ENCODE measurements at regions not wholly inside any gene's neighbourhood (a gene's known extent, or its start where the extent isn't known, plus 50 kb on each side); places are given as distances from the start of the nearest gene placed in this dataset.

DNA sequence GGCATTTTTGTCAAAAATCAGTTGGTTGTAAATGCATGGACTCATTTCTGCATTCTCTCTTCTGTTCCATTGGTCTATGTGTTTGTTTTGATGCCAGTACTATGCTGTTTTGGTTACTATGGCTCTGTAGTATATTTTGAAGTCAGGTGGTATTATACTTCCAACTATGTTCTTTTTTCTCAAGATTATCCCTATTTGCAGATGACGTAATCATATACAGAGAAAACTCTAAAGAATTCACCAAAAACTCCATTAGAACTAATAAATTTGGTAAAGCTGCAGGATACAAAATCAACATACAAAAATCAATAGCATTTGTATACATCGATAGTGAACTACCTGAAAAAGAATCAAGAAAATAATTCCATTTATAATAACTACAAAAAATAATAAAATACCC is 253.1 kb upstream of the NEGR1 start:
- intact Hi-C loops (cut with micrococcal nuclease): no loop called here
- no peak for DNase-seq (ENCODE audit: low spot score)
- Mint-ChIP-seq H3K27ac (no peak overlapping the region), H3K27me3 (ENCODE audit: insufficient read depth) (no peaks in the 10 kb centered on the region), H3K36me3 (ENCODE audit: low read depth) (no peaks in the 10 kb centered on the region), H3K4me1 (ENCODE audit: low read depth) (no peaks in the 10 kb centered on the region), H3K9me3 (no peaks in the 10 kb centered on the region), H3K4me3 (no peak overlapping the region)

DNA sequence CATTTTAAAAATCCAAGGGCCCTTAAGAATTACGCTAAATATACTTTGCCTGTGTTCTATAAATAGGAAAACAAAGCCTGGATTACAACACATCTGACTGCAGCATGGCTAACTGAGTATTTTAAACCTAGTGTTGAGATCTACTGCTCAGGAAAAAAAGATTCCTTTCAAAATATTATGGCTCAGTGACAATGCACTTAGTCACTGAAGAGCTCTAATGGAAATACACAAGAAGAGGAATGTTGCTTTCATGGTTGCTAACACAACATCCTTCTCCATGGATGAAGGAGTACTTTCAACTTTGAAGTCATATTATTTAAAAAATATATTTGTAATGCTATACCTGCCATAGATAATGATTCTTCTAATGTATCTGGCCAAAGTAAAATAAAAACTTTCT is 248.3 kb upstream of the NEGR1 start:
- no peaks in the 10 kb centered on the region for H3K9me3 Mint-ChIP-seq
- H3K27me3 Mint-ChIP-seq (ENCODE audit: insufficient read depth): no peaks in the 10 kb centered on the region
- H3K27ac Mint-ChIP-seq: no peak overlapping the region
- no peak overlapping the region for H3K4me3 Mint-ChIP-seq
- intact Hi-C loops (cut with micrococcal nuclease): no loop called here
- no peak for DNase-seq (ENCODE audit: low spot score)
- H3K36me3 Mint-ChIP-seq (ENCODE audit: low read depth): no peaks in the 10 kb centered on the region
- H3K4me1 Mint-ChIP-seq (ENCODE audit: low read depth): no peaks in the 10 kb centered on the region

DNA sequence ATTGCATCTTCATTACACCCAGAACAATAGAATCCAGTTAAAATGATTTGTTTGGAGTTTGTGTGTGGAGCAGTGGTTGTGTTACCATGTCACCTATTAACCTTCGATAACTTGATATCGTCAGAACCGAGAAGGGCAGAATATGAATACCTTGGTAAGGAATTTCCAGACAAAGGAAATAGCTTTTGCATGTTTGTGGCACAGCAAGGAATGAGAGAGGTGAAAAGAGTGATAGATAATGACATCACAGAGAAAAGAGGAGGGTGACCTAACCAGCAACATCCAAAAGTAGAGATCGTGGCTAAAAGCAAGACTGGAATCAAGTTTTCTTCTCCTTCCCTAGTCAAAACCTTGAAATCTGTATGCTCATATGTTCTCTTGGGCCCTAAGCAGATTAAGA is 244.6 kb upstream of the NEGR1 start:
- H3K36me3 Mint-ChIP-seq (ENCODE audit: low read depth): no peaks in the 10 kb centered on the region
- no peak overlapping the region for H3K27ac Mint-ChIP-seq
- H3K4me3 Mint-ChIP-seq: no peak overlapping the region
- H3K4me1 Mint-ChIP-seq (ENCODE audit: low read depth): no peaks in the 10 kb centered on the region
- no peak for DNase-seq (ENCODE audit: low spot score)
- no peaks in the 10 kb centered on the region for H3K9me3 Mint-ChIP-seq
- H3K27me3 Mint-ChIP-seq (ENCODE audit: insufficient read depth): no peaks in the 10 kb centered on the region
- intact Hi-C loops (cut with micrococcal nuclease): no loop called here

DNA sequence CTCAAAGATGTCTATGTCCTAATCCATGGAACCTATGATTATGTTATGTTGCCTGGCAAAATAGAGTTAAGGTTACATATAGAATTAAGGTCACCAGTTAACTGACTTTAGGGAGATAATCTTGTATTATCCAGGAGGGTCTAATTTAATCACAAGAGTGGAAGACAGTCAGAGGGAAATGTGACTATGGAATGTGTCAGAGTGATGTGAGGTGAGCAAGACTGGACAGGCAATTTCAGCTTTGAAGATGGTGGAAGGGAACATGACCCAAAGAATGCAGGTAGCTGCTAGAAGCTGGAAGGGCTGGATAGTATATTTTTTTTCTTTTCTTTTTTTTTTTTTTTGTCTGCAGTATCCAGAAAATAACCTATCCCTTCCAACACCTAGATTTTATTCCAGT is 241.7 kb upstream of the NEGR1 start:
- Mint-ChIP-seq H3K4me3 (no peak overlapping the region), H3K36me3 (ENCODE audit: low read depth) (no peaks in the 10 kb centered on the region), H3K4me1 (ENCODE audit: low read depth) (no peaks in the 10 kb centered on the region), H3K27ac (no peak overlapping the region), H3K9me3 (no peaks in the 10 kb centered on the region), H3K27me3 (ENCODE audit: insufficient read depth) (no peaks in the 10 kb centered on the region)
- no peak for DNase-seq (ENCODE audit: low spot score)
- intact Hi-C loops (cut with micrococcal nuclease): no loop called here

DNA sequence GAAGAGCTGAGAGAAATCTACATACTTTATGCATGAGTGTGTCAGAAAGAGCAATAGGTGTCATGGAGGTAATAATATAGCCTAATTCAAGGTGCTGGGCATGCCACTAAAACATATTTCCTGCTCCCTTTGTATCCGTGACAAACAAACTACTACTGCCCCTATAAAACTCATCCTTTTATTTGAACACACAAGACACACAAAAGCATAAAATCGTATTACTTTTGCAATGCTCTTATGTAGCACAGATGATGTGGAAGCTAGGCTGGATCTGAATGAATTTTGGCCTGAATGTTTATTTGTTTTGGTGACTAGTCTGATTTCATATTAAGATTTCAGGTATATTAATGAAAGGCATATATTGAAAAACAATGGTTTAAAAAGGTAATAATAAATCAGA is 239.3 kb upstream of the NEGR1 start:
- no peak overlapping the region for H3K4me3 Mint-ChIP-seq
- no peak for DNase-seq (ENCODE audit: low spot score)
- H3K36me3 Mint-ChIP-seq (ENCODE audit: low read depth): no peaks in the 10 kb centered on the region
- H3K4me1 Mint-ChIP-seq (ENCODE audit: low read depth): no peaks in the 10 kb centered on the region
- no peaks in the 10 kb centered on the region for H3K9me3 Mint-ChIP-seq
- intact Hi-C loops (cut with micrococcal nuclease): no loop called here
- no peaks in the 10 kb centered on the region for H3K27me3 Mint-ChIP-seq (ENCODE audit: insufficient read depth)
- no peak overlapping the region for H3K27ac Mint-ChIP-seq

DNA sequence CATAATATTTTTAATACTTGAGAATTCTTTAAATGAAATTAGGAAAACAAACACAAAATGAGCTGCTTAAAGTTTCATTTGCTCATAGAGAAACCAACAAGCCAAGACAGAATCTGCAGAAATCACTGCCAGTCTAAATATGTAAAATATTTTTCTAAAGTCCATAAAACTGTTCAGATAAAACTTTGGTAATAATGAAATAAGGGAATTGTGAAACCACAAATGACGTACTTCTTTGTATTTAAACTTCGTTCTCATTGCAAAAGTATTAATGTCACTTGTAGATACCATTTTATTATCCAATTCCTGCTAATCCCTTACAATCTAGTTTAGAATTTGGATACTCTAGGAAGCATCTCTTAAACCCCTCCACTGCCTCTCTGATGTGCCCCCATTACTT is 234.5 kb upstream of the NEGR1 start:
- H3K4me3 Mint-ChIP-seq: no peak overlapping the region

GRCh38 chr1:72516264-72516663 is 233.9 kb upstream of the NEGR1 start:
- Mint-ChIP-seq H3K27ac (no peak overlapping the region), H3K4me1 (ENCODE audit: low read depth) (no peaks in the 10 kb centered on the region), H3K9me3 (no peaks in the 10 kb centered on the region), H3K27me3 (ENCODE audit: insufficient read depth) (no peaks in the 10 kb centered on the region), H3K36me3 (ENCODE audit: low read depth) (no peaks in the 10 kb centered on the region), H3K4me3 (no peak overlapping the region)
- DNase-seq (ENCODE audit: low spot score): no peak
- intact Hi-C loops (cut with micrococcal nuclease): no loop called here

More for the DNA sequence above, 234.5 kb upstream of the NEGR1 start:
- Mint-ChIP-seq H3K36me3 (ENCODE audit: low read depth) (no peaks in the 10 kb centered on the region), H3K27ac (no peak overlapping the region), H3K9me3 (no peaks in the 10 kb centered on the region), H3K4me1 (ENCODE audit: low read depth) (no peaks in the 10 kb centered on the region), H3K27me3 (ENCODE audit: insufficient read depth) (no peaks in the 10 kb centered on the region)
- DNase-seq (ENCODE audit: low spot score): no peak
- intact Hi-C loops (cut with micrococcal nuclease): no loop called here

DNA sequence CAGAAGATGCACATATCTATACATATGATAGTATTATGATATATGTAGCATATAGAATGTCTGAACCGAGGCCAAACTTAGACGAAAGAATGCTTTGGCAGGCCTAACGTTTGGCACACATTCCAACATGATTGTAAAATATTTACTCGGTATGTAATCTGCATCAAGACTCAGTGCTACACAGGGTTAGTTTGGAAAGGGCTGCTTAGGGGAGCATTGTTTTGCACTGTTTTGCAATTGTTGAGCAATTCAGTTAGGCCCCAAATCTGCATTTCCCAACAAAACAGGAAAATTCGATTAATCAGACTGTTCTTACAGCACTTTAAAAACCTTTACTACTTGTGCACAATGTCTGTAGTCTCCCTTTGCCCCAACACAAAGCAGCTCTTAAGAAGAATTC is 216.0 kb upstream of the NEGR1 start:
- no peaks in the 10 kb centered on the region for H3K27me3 Mint-ChIP-seq (ENCODE audit: insufficient read depth)
- no peak overlapping the region for H3K27ac Mint-ChIP-seq
- intact Hi-C loops (cut with micrococcal nuclease): no loop called here
- H3K4me3 Mint-ChIP-seq: no peak overlapping the region
- no peak for DNase-seq (ENCODE audit: low spot score)
- no peaks in the 10 kb centered on the region for H3K9me3 Mint-ChIP-seq
- no peaks in the 10 kb centered on the region for H3K4me1 Mint-ChIP-seq (ENCODE audit: low read depth)
- no peaks in the 10 kb centered on the region for H3K36me3 Mint-ChIP-seq (ENCODE audit: low read depth)

GRCh38 chr1:72489801-72490200 is 207.5 kb upstream of the NEGR1 start:
- no peaks in the 10 kb centered on the region for H3K27me3 Mint-ChIP-seq (ENCODE audit: insufficient read depth)
- no peaks in the 10 kb centered on the region for H3K9me3 Mint-ChIP-seq
- no peak for DNase-seq (ENCODE audit: low spot score)
- H3K4me3 Mint-ChIP-seq: no peak overlapping the region
- no peaks in the 10 kb centered on the region for H3K36me3 Mint-ChIP-seq (ENCODE audit: low read depth)
- intact Hi-C loops (cut with micrococcal nuclease): no loop called here
- no peaks in the 10 kb centered on the region for H3K4me1 Mint-ChIP-seq (ENCODE audit: low read depth)
- H3K27ac Mint-ChIP-seq: no peak overlapping the region

DNA sequence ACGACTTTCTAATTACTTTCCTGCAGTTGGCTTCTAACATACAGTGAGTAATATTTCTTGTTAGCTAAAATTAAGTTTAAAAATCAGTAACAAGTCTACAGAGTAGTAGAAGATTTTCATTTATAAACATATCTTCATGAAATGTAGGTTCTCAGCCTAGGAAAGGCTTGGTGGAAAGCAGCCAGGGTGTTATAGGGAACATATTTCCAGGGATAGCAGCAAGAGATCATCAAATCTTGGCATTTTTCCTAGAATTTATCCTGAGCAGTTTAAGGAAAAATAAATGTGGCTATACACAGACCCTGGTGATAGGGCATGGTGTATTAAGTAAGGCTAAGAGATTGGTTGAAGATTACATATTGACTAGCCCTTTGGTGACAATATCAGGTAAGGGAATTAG is 203.5 kb upstream of the NEGR1 start:
- no peaks in the 10 kb centered on the region for H3K27me3 Mint-ChIP-seq (ENCODE audit: insufficient read depth)
- no peaks in the 10 kb centered on the region for H3K36me3 Mint-ChIP-seq (ENCODE audit: low read depth)

GRCh38 chr1:72483846-72484357 is 201.6 kb upstream of the NEGR1 start:
- no peaks in the 10 kb centered on the region for H3K36me3 Mint-ChIP-seq (ENCODE audit: low read depth)
- H3K27me3 Mint-ChIP-seq (ENCODE audit: insufficient read depth): no peaks in the 10 kb centered on the region
- no peaks in the 10 kb centered on the region for H3K4me1 Mint-ChIP-seq (ENCODE audit: low read depth)
- peaks cover 8% of the 10 kb centered on the region for H3K9me3 Mint-ChIP-seq
- DNase-seq (ENCODE audit: low spot score): no peak
- H3K4me3 Mint-ChIP-seq: no peak overlapping the region
- intact Hi-C loops (cut with micrococcal nuclease): no loop called here
- H3K27ac Mint-ChIP-seq: no peak overlapping the region

More for the DNA sequence above, 203.5 kb upstream of the NEGR1 start:
- Mint-ChIP-seq H3K4me1 (ENCODE audit: low read depth) (no peaks in the 10 kb centered on the region), H3K9me3 (no peaks in the 10 kb centered on the region), H3K27ac (no peak overlapping the region), H3K4me3 (no peak overlapping the region)
- no peak for DNase-seq (ENCODE audit: low spot score)
- intact Hi-C loops (cut with micrococcal nuclease): no loop called here

- intact Hi-C loops (cut with micrococcal nuclease): no loop called here
- Mint-ChIP-seq H3K9me3 (peaks cover 10% of the 10 kb centered on the region), H3K4me1 (ENCODE audit: low read depth) (no peaks in the 10 kb centered on the region), H3K4me3 (no peak overlapping the region), H3K36me3 (ENCODE audit: low read depth) (no peaks in the 10 kb centered on the region), H3K27ac (no peak overlapping the region), H3K27me3 (ENCODE audit: insufficient read depth) (no peaks in the 10 kb centered on the region)
- DNase-seq (ENCODE audit: low spot score): no peak
Measured at GRCh38 chr1:72482736-72483413, 200.5 kb upstream of the NEGR1 start.

GRCh38 chr1:72481420-72481970 is 199.2 kb upstream of the NEGR1 start:
- no peak for DNase-seq (ENCODE audit: low spot score)
- no peak overlapping the region for H3K27ac Mint-ChIP-seq
- H3K9me3 Mint-ChIP-seq: peaks cover 10% of the 10 kb centered on the region

GRCh38 chr1:72466376-72466775 is 184.0 kb upstream of the NEGR1 start:
- H3K9me3 Mint-ChIP-seq: no peaks in the 10 kb centered on the region
- intact Hi-C loops (cut with micrococcal nuclease): no loop called here
- no peak overlapping the region for H3K27ac Mint-ChIP-seq
- H3K4me1 Mint-ChIP-seq (ENCODE audit: low read depth): no peaks in the 10 kb centered on the region
- DNase-seq (ENCODE audit: low spot score): no peak
- no peaks in the 10 kb centered on the region for H3K27me3 Mint-ChIP-seq (ENCODE audit: insufficient read depth)
- H3K36me3 Mint-ChIP-seq (ENCODE audit: low read depth): no peaks in the 10 kb centered on the region
- H3K4me3 Mint-ChIP-seq: no peak overlapping the region

More at GRCh38 chr1:72481420-72481970, 199.2 kb upstream of the NEGR1 start:
- H3K4me1 Mint-ChIP-seq (ENCODE audit: low read depth): no peaks in the 10 kb centered on the region
- no peak overlapping the region for H3K4me3 Mint-ChIP-seq
- H3K27me3 Mint-ChIP-seq (ENCODE audit: insufficient read depth): no peaks in the 10 kb centered on the region
- no peaks in the 10 kb centered on the region for H3K36me3 Mint-ChIP-seq (ENCODE audit: low read depth)
- intact Hi-C loops (cut with micrococcal nuclease): no loop called here

All from activated T-helper 1 cell treated with anti-CD3 and anti-CD28 coated beads, Interleukin-12 subunit alpha, Interleukin-12 subunit beta, Interleukin-2, Interleukin-4 antibody, amounts not matched to agents 30 ng/mL and 10 ng/mL and 1 ng/mL, durations not matched to agents 14 hours and 24 hours and 36 hours (primary cell).